ENCODE measurements at regions not wholly inside any gene's neighbourhood (a gene's known extent, or its start where the extent isn't known, plus 50 kb on each side); places are given as distances from the start of the nearest gene placed in this dataset.
"Not testable (repeated sequence)": the region's sequence is repeated elsewhere in the genome, so short reads cannot be mapped to it uniquely, and the experiment has no call there.

DNA sequence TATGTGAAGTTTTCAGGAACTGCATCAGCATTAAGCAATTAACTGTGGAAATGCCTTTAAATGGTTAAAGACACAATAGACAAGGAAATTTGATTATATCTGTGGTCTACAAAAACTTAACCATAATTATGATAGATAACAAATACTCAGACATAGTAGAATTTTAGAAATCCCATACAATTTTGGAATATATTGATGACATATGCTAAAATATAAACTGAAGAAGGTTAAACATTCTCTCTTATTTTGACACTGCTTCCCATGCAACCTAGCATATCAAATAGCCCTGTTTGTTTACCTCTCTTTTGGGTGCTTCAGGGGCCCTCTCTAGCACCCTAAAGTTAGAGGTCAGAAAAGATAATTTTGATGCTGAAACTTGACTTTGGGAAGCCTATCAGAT lies 1274.8 kb upstream of the SLC39A10 start:
- DNase-seq (ENCODE audit: low read depth in 2 of 2) = no peak

DNA sequence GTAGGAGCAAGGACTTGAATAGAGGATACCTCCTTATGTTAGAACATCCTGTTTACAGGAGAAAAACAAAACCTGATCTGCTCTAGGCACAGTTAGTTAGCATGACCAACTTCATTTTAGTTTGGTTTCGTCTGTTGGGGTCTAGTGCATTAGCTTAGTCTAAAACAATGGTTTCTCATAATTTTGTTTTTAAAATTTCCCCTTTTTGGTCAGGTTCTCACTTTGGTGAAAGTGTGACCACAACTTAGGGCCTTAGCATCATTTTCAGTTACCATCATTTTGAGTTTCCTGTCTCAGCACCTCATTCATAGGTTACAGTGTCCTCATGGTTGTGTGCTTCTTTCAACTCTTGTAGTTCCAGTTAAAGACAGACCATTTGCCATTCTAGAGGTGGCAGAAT lies 1277.0 kb upstream of the SLC39A10 start:
- DNase-seq (ENCODE audit: low read depth in 2 of 2) = no peak

DNA sequence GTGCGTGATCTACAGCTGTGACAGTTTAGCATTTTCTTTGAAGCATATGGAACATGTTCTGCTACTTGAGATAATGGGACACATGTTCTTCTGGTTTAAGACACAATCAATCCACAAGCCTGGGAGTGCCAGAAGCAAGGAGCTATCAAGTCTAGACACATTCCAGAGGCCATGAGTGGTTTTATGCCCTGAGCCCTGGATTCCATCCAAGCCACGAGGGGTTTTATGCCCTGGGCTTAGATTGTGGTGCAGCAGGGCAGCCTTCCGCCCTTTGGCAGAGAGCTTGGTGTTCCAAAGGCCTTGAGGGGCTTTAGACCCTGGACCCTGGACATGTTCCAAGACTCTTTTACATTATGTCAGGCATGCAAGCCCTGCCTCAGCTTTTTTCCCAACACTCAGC lies 1289.6 kb upstream of the SLC39A10 start:
- DNase-seq (ENCODE audit: low read depth in 2 of 2) = not testable (repeated sequence)

DNA sequence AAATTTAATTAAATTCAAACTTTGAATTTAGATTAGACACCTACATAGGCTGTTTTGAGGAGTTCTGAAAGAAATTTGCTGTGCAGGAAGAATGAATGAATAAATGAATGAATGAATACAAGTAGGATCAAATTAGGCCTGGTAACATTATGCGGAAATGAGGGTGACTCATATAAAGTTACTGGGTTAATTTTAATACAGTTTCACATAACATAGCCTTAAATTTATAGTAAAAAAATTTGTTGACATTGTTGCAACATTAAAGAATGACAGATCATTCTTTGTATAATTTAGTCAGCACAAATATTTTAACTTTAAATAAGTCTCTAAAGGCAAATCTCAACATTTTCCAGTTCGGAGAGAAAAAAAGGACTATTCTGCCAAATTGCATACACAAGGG lies 1293.1 kb upstream of the SLC39A10 start:
- no peak for DNase-seq (ENCODE audit: low read depth in 2 of 2)

DNA sequence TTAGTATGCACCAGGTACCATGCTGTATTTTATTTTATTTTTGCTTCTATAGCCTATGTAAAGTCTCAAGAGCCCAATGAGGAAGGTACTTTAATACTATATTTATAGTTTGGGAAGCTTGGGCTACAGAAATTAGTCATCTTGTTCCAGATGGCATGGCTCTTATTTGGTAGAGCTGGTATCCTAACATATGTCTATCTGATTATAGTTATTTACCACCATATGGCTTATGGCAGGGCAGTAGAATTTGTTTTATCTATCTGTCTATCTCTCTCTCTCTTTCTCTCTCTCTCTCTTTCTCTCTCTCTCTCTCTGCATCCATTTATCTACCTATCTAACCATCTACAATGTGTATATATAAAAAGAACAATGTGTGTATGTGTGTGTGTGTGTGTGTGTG lies 1293.7 kb upstream of the SLC39A10 start:
- DNase-seq (ENCODE audit: low read depth in 2 of 2) = no peak

DNA sequence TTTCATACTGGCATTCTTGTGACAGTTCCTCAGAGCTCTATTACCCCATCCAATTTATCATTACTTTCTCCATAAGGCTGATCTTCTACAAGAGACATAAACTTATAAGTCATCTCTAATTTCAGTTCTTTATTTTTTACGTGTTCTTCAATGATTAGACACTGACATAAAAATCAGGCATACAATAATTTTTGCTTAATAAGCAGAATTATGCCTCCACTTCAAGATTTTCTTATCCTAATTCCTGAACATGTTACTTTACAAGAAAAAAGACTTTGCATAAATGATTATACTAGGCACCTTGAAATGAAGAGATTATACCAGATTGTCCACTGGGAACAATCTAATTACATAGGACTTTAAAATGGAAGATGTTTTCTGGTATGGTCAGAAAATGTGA lies 1304.5 kb upstream of the SLC39A10 start:
- no peak for DNase-seq (ENCODE audit: low read depth in 2 of 2)

DNA sequence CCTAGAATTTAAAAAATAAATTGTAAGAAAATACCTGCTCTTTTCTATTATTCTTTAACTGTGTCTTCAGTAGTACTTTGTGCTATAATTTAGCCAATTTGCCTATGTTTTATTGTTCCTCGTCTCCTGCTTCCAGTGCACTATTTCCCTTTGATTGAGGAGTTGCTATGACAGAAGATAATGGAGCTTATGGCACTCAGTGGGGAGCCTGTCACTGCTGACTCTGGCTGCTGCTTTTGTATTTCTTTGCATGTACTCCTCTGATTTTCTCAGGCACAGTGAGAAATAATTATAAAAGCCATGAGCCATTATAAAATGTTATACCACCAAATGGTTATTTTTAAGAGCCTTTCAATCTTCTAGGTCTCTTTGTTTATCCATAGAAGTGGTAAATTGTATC lies 1310.8 kb upstream of the SLC39A10 start:
- DNase-seq (ENCODE audit: low read depth in 2 of 2) = no peak

DNA sequence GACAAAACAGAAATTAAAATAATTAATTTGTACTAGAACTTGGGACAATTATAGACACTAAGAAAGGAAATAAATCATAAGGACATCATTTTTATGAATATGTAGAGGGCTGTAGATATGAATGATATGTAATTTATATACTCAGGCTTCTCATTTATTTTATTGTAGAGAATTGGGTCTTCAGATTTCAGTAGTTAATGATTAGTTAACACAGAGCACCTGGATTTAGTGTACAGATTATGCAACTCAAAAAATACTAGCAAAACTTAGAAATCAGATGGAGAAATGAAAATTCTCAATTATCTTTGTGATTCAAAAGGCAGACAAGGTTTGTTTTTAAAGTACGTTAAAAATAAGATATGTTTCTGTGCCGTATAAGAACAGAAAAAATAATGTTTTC lies 1311.7 kb upstream of the SLC39A10 start:
- no peak for DNase-seq (ENCODE audit: low read depth in 2 of 2)

DNA sequence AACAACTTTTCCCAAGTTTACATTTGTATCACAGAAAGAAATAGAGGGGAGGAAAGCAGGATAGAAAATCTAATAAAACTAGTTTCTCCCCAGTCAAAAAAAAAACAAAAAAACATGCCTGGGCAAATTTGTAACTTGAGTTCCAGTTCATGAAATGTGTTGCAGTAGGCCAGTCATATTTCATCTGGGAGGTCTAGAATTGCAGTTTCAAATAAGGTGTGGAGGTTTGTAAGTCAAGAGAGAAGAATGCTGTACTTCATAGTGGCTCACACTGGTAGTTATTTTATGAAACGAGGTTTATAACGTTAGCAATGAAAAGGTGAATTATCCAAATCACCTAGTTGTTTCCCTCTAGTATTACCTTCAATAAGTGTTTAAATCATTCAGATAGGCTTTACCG lies 1313.9 kb upstream of the SLC39A10 start:
- DNase-seq (ENCODE audit: low read depth in 2 of 2) = no peak

DNA sequence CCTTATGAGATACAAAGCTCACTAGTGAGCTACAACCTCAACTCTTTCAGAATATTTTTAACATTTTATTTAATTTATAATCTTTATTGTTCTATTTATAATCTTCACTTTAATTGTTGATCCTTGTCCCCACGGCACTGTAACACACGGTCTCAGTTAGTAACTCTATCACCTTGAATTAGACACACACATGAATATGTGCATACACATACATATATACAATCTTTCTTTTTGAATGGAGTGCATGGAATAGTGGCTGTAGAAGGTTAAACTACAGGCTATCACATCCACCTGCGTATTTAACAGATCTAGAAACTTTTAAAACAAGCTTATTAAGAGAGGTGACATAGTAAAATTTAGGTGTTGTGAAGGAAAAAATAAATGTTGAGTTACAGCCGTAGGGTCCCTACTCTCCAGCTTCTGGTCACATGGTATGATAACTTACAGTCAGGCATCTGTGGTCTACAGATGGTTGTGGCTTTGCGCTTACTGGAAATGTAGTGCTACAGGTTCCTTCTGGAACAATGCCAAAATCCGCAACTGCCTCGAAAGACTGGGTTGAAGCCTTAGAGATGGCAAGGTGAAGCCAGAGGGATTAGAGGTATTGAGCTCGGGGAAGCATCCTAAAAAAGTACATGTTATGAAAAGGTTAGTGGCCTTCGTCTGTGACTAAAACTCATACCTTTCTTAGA lies 1324.1 kb upstream of the SLC39A10 start:
- no peak for DNase-seq (ENCODE audit: low read depth in 2 of 2)

DNA sequence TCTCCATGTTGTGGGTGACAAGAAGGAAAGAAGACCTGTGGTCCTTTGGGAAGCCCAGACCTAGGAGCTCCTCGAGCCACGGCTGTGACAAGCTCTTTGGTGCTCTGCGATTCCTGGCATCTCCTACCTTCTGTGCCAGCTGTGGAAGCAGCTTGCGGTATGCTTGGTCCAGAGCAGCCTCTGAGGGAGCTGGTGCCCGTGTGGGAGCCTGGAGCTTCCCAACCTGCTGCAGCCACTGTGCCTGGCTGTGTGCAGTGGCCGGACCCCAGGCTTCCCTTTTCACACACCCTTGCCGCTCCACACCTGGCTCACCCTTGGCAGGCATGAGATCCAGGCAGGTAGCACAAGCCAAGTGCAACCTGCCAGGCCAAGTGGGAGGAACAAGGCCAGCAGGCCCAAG lies 1328.6 kb upstream of the SLC39A10 start:
- no peak for DNase-seq (ENCODE audit: low read depth in 2 of 2)

DNA sequence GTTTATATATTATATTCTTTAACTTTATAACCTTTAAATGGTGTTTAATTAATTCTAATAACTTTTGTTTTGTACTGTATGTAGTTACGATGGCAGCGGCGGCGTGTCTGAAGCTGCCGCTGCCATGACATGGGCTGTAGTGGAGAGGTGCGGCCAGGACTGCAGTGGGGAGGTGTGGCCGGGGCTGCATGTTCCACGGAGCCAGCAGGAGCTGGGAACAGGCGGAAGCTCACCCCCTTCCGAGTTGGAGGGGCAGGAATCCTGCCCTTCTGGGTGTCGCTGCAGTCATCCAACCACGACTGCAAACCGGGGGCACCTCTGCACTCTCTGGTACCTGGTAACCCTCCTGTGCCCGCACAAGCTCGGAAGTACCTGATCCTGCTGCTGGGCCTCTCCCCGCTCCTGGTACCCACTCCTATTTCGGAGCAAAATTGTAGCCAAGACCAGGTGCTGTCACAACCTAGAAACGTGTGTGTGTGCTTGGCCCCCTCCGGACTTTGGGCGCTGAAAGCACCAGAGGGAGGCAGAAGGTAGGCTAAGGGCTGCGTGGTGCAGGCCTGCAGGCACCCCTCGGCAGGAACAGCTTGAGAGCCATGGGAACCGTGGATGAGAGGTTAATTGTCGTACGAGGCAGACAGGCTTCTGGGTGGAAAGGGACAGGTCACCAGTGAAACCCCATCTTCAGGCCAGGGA lies 1329.7 kb upstream of the SLC39A10 start:
- DNase-seq (ENCODE audit: low read depth in 2 of 2) = no peak

DNA sequence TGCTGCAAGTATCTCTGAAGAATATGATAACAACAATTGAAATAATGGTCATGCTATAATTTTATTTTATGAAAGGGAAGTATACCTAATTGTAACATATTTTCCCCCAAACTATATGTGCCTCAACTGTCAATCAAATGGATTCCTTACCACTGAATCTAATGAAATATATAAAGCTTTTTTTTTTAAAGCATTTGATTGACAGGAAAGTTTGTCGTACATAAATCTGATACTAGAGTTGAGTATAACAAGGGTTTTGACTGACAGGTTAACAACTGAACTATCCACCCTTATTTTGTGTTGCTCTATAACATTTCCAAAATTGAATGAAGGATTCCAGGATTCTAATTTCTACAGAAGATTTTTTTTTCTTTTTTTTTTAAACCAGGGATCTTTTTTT lies 1333.3 kb upstream of the SLC39A10 start:
- DNase-seq (ENCODE audit: low read depth in 2 of 2) = no peak

DNA sequence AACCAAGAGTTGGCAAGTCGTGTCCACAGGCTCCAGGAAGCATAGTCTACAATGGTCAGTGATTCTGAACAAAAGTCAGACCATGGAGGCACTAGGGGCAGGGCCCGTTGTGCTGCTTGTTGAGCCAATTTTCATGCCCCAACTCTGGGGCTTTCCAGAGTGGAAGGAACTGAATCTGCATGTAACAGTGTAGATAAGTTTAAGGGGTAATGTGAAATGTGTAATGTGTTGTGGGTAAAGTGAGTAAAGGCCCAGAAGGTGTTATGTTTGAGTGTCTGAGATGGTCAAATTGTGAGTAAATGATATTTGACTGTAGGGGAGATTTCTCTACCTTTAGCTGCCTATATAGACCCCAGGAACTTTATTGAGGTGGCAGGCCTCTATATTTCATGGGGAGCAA lies 1336.5 kb upstream of the SLC39A10 start:
- DNase-seq (ENCODE audit: low read depth in 2 of 2) = no peak

DNA sequence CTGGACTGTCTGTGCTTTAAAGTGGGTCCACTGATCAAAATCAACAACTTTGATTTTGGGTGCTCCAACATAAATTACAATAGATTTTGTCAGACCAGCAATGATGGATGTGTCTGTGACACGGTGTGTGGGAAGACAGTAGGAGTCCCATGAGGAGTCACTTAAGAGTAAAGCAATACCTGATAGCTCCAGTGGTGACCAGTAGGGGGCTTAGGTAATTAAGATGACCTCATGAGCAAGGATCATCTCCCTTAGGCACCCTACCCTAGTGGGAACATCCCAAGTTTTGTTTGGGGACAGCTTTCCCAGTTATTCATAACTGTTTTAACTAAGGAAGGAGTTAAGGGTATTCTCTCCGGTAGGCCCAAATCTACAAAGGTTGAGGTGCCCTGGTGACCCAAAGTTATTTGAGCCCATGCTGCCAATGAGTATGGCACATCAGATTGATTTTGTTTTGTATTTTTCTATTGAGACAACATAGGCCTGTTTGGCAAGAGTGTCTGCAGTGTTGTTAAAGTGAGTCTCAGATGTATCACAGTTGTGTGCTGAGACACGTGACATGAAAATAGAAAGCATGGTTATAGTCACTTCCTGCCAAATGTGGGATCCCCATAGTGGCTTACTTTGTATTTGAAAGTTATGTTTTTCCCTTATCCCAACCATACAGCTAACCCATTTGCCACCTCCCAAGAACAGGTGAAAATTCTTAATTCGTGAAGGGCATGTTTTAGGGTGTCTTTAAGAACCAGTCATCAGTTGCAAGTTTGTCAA lies 1337.6 kb upstream of the SLC39A10 start:
- DNase-seq (ENCODE audit: low read depth in 2 of 2) = no peak

DNA sequence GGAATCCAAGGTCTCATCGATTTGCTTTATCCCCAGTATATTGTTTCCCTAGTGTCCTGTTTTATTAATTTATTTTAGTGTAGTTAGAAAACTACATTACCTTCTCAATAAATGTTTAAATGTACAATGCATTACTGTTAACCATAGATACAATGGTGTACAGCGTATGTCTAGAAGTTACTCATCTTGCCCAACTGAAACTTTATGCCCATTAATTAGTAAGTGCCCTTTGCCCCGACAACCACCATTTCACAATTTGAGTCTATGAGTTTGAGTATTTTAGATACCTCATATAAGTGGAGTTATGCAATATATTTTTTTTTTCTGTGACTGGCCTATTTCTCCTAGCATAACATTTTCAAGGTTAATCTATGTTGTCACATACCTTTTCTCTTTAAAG lies 1343.0 kb upstream of the SLC39A10 start:
- DNase-seq (ENCODE audit: low read depth in 2 of 2) = no peak

DNA sequence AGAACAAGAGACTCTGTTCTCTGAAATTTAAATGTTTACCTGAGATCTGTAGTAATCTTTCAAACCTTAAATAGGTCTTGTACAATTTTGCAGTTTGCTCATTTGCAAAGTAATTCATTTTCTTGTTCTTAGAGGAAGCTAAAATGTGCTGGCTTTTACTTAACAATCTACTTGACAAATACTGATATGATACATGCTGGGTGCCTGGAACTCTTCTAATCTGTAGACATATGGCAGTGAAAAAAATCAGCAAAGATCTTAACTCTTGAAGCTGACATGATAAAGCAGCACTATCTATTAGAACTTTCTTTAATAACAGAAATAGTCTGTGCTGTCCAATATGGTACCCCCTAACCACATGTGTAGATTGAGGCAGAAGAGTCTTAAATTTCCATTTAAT lies 1352.8 kb upstream of the SLC39A10 start:
- DNase-seq (ENCODE audit: low read depth in 2 of 2) = no peak

DNA sequence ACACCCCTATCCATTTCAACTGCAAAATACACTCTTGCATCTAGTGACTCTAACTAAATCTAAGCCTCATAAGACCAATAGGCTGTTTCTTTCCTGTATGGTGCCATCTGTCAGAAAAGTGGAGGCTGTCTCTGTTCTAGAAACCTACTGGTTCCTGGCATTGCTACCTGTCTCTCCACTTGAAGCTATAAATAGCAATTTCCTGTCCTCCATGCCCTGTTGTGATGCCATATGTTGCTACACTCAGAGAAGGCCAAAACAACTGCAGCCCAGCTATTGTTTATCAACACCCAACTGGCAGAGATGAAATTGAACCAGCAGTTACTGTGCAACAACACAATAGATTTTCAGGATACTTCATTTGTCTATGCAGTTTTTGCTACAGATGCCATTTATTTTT lies 1355.1 kb upstream of the SLC39A10 start:
- DNase-seq (ENCODE audit: low read depth in 2 of 2) = no peak

DNA sequence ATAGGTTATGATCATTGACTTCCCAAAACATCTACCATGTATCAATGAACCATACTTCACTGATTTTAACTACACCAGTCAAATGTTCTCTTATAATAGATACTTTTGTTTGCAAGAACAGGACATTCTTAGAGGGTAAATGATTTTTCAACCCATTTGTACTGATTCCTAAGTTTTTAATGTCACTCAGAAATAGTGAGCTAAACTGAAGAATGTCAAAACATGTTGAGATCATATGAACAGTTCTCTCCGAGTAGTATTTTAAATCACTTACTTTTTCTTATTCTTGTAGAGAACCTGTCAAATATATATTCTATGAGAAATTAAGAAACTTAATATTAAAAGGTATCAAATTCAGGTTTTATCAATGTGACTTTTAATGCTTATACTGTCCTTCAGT lies 1362.9 kb upstream of the SLC39A10 start:
- no peak for DNase-seq (ENCODE audit: low read depth in 2 of 2)

DNA sequence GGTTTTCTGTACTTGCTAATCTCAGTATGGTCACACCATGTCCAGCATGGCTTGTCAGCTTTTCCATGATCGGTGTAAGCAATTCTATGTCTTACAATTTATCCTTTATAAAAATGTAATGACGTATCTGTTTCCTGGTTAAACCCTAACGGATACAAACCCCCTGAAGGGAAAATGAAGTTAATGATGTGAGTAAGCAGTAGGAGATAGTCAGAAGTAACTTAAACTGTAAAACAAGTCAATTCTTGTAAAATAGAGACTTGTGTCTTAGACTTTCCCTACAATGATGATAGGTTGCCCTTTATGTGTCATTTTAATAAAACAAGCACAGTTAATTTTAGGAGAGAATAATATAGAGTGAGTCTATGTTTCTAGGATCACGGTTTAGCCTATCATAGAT lies 1365.9 kb upstream of the SLC39A10 start:
- DNase-seq (ENCODE audit: low read depth in 2 of 2) = no peak

DNA sequence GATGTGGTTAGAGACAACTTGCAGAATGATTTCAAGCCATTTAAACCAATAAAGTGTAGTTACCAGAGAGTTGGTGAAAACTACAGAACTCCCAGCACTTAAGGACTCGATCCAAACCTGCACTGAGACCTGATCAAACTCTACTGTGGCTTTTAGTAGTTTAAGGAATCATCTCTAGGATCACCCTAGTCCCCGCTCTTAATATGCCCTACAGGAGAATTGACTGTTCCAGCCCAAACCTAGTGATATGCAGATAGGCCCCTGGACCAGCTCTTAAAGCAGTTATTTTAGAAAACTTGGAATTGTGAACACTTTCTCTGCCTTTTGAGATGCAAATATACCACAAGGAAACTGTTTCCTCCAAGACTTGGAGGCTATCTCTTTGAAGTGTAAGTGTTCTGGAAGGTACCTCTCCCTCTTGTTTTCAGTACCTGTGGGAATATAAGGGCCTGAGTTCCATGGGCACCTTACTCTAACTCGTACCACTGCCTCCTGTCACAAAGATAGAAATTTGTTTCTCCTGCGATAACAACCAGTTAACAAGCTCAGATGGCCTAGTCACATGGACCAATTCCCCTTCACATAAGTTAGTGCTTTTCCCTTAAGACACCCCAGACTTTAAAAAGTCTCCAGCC lies 1367.2 kb upstream of the SLC39A10 start:
- no peak for DNase-seq (ENCODE audit: low read depth in 2 of 2)

DNA sequence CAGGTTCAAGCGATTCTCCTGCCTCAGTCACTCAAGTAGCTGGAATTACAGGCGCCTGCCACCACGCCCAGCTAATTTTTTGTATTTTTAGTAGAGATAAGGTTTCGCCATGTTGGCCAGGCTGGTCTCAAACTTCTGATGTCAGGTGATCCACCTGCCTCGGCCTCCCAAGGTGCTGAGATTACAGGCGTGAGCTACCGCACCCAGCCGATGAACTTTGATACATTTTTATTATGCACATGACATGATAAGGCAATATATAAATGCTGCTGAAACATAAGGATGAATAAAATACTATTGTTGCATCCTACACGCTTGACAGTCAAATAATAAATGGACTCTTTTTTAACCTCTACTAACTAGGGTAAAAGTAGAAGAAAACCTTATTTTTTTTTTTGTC lies 1380.4 kb upstream of the SLC39A10 start:
- not testable (repeated sequence) for DNase-seq (ENCODE audit: low read depth in 2 of 2)
